ENCODE measurements at regions not wholly inside any gene's neighbourhood (a gene's known extent, or its start where the extent isn't known, plus 50 kb on each side); places are given as distances from the start of the nearest gene placed in this dataset.

DNA sequence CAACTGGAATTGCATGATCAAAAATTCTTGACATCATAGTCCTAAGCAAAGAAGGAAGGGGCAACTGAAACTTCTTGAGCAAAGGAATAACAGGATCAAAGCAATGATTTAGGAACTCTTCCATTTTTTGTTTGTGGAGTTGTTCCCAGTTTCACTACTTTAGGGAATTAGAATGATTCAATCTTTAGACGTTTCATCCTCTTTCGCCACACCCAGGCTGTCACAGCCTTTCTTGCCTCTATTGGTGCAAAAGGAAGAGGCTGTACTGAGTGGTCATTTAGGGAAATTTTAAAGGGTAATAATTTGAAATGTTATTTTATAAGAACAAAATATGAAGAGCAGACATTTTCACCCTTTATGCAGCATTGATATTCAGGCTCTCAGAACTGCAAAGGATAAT lies 1026.0 kb upstream of the ARRDC3 start:
- Histone ChIP-seq H3K27ac (ENCODE audit: insufficient read depth, low read depth, low read length) (no peak overlapping the region), H3K27me3 (ENCODE audit: control insufficient read depth in 2 of 2, insufficient read depth in 2 of 2, low read length in 2 of 2) (no peaks in the 10 kb centered on the region), H3K9me1 (replicated peaks; ENCODE audit: control insufficient read depth, extremely low read depth, insufficient read depth, low read length) (no peaks in the 10 kb centered on the region), H3K4me2 (ENCODE audit: insufficient read depth, low read length) (no peak overlapping the region), H3K36me3 (ENCODE audit: control insufficient read depth in 2 of 2, extremely low read depth in 1 of 2, insufficient read depth in 2 of 2, low read length in 2 of 2) (no peaks in the 10 kb centered on the region), H3K9me3 (replicated peaks; ENCODE audit: control insufficient read depth, insufficient read depth, low read length) (no peaks in the 10 kb centered on the region), H2AFZ (ENCODE audit: low read depth, low read length) (no peak overlapping the region), H3K4me1 (ENCODE audit: control insufficient read depth, extremely low read depth, insufficient read depth, low read length) (no peaks in the 10 kb centered on the region), H4K20me1 (replicated peaks; ENCODE audit: control insufficient read depth, extremely low read depth, insufficient read depth, low read length) (no peaks in the 10 kb centered on the region), H3K4me3 (replicated peaks in 1 of 3; ENCODE audit: insufficient read depth in 1 of 3, low read depth in 1 of 3, low read length in 3 of 3) (no peak overlapping the region), H3K79me2 (ENCODE audit: control insufficient read depth, insufficient read depth, low read length) (no peaks in the 10 kb centered on the region), H3K9ac (replicated peaks; ENCODE audit: extremely low read depth, insufficient read depth, low read length) (no peak overlapping the region)
- TF ChIP-seq, protein P1, sequence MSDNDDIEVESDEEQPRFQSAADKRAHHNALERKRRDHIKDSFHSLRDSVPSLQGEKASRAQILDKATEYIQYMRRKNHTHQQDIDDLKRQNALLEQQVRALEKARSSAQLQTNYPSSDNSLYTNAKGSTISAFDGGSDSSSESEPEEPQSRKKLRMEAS (IDR thresholded peaks at IDR 0.05; ENCODE audit: insufficient read depth, insufficient read length) = no peak
- TF ChIP-seq POLR2A (IDR thresholded peaks at IDR 0.05; ENCODE audit: low read depth, low read length) (no peak), FOS (IDR thresholded peaks at IDR 0.05; ENCODE audit: borderline replicate concordance, insufficient read depth, low read length) (no peak), POLR2AphosphoS5 (IDR thresholded peaks at IDR 0.05; ENCODE audit: insufficient read depth, low read depth, low read length) (no peak), MYC (IDR thresholded peaks at IDR 0.05; ENCODE audit: low read depth, low read length) (no peak), GATA2 (IDR thresholded peaks at IDR 0.05; ENCODE audit: insufficient read depth, insufficient read length, low read depth, low read length) (no peak), JUN (IDR thresholded peaks at IDR 0.05; ENCODE audit: borderline replicate concordance, insufficient read depth, insufficient read length, low read depth) (no peak), EZH2 (IDR thresholded peaks at IDR 0.05; ENCODE audit: borderline replicate concordance, low read depth, low read length, severe bottlenecking) (no peak)
- TF ChIP-seq, protein P2, sequence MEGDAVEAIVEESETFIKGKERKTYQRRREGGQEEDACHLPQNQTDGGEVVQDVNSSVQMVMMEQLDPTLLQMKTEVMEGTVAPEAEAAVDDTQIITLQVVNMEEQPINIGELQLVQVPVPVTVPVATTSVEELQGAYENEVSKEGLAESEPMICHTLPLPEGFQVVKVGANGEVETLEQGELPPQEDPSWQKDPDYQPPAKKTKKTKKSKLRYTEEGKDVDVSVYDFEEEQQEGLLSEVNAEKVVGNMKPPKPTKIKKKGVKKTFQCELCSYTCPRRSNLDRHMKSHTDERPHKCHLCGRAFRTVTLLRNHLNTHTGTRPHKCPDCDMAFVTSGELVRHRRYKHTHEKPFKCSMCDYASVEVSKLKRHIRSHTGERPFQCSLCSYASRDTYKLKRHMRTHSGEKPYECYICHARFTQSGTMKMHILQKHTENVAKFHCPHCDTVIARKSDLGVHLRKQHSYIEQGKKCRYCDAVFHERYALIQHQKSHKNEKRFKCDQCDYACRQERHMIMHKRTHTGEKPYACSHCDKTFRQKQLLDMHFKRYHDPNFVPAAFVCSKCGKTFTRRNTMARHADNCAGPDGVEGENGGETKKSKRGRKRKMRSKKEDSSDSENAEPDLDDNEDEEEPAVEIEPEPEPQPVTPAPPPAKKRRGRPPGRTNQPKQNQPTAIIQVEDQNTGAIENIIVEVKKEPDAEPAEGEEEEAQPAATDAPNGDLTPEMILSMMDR (IDR thresholded peaks at IDR 0.05; ENCODE audit: extremely low read depth in 1 of 2, insufficient read depth in 1 of 2, low read depth in 1 of 2, low read length in 2 of 2) = no peak
- dilution Hi-C loops (cut with MboI; ENCODE audit: extremely low pct_ligation_motif_present, low sequenced_read_pairs) = no loop called here
- POLR2A ChIA-PET = no interaction called here
- no TSS peak for BruUV-seq (replicated peaks)
- DNase-seq (ENCODE audit: low read depth, low spot score) (no peak), FAIRE-seq (no peak)
- intact Hi-C loops (cut with micrococcal nuclease) = no loop called here
- CTCF ChIA-PET = no interaction called here

All from endothelial cell of umbilical vein (primary cell).